SU-DHL-6 (cell line): ENCODE measurements at regions not wholly inside any gene's neighbourhood (a gene's known extent, or its start where the extent isn't known, plus 50 kb on each side); places are given as distances from the start of the nearest gene placed in this dataset.

Experiments
- H2AFZ ChIP-seq: fragments of 200-600 bp; sonication (generic); 2 replicates; pipeline ENCODE4 v1.6.1; 2014; ENCODE audit warnings: low read depth, mild to moderate bottlenecking, moderate library complexity, mixed read lengths, antibody characterized with exemption, low read length; ENCODE audit not compliant: severe bottlenecking
- H3F3A ChIP-seq: fragments of 200-600 bp; shearing (Covaris generic); 2 replicates; pipeline ENCODE4 v1.6.0; 2016; ENCODE audit warnings: antibody characterized with exemption, mild to moderate bottlenecking; ENCODE audit not compliant: insufficient read depth
- H3K27ac ChIP-seq: fragments of 200-600 bp; sonication (generic); 2 replicates; pipeline ENCODE4 v1.5.1; 2016; ENCODE audit warnings: low read depth, mild to moderate bottlenecking, low read length, moderate library complexity, mixed read lengths
- H3K27me3 ChIP-seq: fragments of 200-600 bp; sonication (generic), shearing (Covaris generic); 2 replicates; pipeline ENCODE4 v1.6.0; 2014; ENCODE audit warnings: mild to moderate bottlenecking, low read length
- H3K36me3 ChIP-seq: fragments of 200-600 bp; sonication (generic); 2 replicates; pipeline ENCODE4 v1.6.1; 2014; ENCODE audit warnings: mild to moderate bottlenecking, low read length, mixed read lengths
- H3K4me2 ChIP-seq: fragments of 300-600, 200-600 bp; shearing (Covaris generic), sonication (generic); 2 replicates; pipeline ENCODE4 v1.6.0; 2014; ENCODE audit warnings: low read length, low read depth, mild to moderate bottlenecking; ENCODE audit not compliant: poor library complexity, severe bottlenecking
- H3K4me3 ChIP-seq: fragments of 200-600 bp; sonication (generic); 2 replicates; pipeline ENCODE4 v1.5.1; 2014; ENCODE audit warnings: antibody characterized with exemption, low read length, mild to moderate bottlenecking, mixed read lengths; ENCODE audit not compliant: insufficient read depth, poor library complexity, severe bottlenecking
- H3K79me2 ChIP-seq: fragments of 200-600 bp; sonication (generic); 2 replicates; pipeline ENCODE4 v1.6.1; 2014; ENCODE audit warnings: mild to moderate bottlenecking, low read length, moderate library complexity; ENCODE audit not compliant: insufficient read depth
- H3K9ac ChIP-seq: fragments of 200-600 bp; sonication (generic); 2 replicates; pipeline ENCODE4 v1.7.0; 2014; ENCODE audit warnings: mild to moderate bottlenecking, low read length
- H3K9me2 ChIP-seq: fragments of 200-600 bp; sonication (generic); replicated peaks from 2 replicates; pipeline ENCODE4 v1.6.1; 2014; ENCODE audit warnings: low read length; ENCODE audit not compliant: insufficient read depth
- H3K9me3 ChIP-seq: fragments of 200-600 bp; sonication (generic); 2 replicates; pipeline ENCODE4 v1.6.1; 2014; ENCODE audit warnings: low read length, mixed read lengths; ENCODE audit not compliant: insufficient read depth
- H4K20me1 ChIP-seq: fragments of 200-600 bp; sonication (generic); 2 replicates; pipeline ENCODE4 v1.6.1; 2014; ENCODE audit warnings: low read depth, mild to moderate bottlenecking, antibody characterized with exemption, low read length, moderate library complexity, mixed read lengths
- CTCF ChIP-seq: fragments of 200-600 bp; sonication (generic); IDR thresholded peaks from one replicate; pipeline ENCODE4 v1.5.1; 2017; ENCODE audit warnings: antibody characterized with exemption, mild to moderate bottlenecking, low read length, moderate library complexity; ENCODE audit not compliant: insufficient read depth, poor library complexity, severe bottlenecking
- EZH2phosphoT487 ChIP-seq: fragments of 200-600 bp; sonication (generic), shearing (Covaris generic); conservative IDR thresholded peaks from 2 replicates; pipeline ENCODE4 v1.6.1; 2018; ENCODE audit warnings: mild to moderate bottlenecking, antibody characterized with exemption, low read length, moderate library complexity, mixed read lengths

GRCh38 chr5:40266952-40267351 is 412.8 kb upstream of the PTGER4 start:
- no peaks in the 10 kb centered on the region for H3K9me2 ChIP-seq
- no peak overlapping the region for H3K4me2 ChIP-seq
- TF ChIP-seq CTCF (no peak), EZH2phosphoT487 (no peak)
- no peak overlapping the region for H3K27ac ChIP-seq
- H3K4me3 ChIP-seq = no peak overlapping the region
- no peaks in the 10 kb centered on the region for H3K9me3 ChIP-seq
- H3K36me3 ChIP-seq = no peaks in the 10 kb centered on the region
- H3F3A ChIP-seq = no peaks in the 10 kb centered on the region
- no peak overlapping the region for H2AFZ ChIP-seq
- no peak overlapping the region for H3K9ac ChIP-seq
- H3K27me3 ChIP-seq = no peaks in the 10 kb centered on the region
- no peaks in the 10 kb centered on the region for H3K79me2 ChIP-seq
- no peaks in the 10 kb centered on the region for H4K20me1 ChIP-seq

- TF ChIP-seq CTCF = no peak
- no peak for TF ChIP-seq EZH2phosphoT487
- H3K36me3 ChIP-seq = no peaks in the 10 kb centered on the region
- no peaks in the 10 kb centered on the region for H3K9me3 ChIP-seq
- no peaks in the 10 kb centered on the region for H3K9me2 ChIP-seq
- no peak overlapping the region for H3K4me2 ChIP-seq
- H3K4me3 ChIP-seq = no peak overlapping the region
- H4K20me1 ChIP-seq = no peaks in the 10 kb centered on the region
- no peak overlapping the region for H3K27ac ChIP-seq
- H3K27me3 ChIP-seq = no peaks in the 10 kb centered on the region
- no peak overlapping the region for H3K9ac ChIP-seq
- no peaks in the 10 kb centered on the region for H3K79me2 ChIP-seq
- H2AFZ ChIP-seq = no peak overlapping the region
- H3F3A ChIP-seq = no peaks in the 10 kb centered on the region
Measured at GRCh38 chr5:40261984-40262383, 417.7 kb upstream of the PTGER4 start.

- no peaks in the 10 kb centered on the region for H3F3A ChIP-seq
- TF ChIP-seq CTCF (no peak), EZH2phosphoT487 (no peak)
Measured at GRCh38 chr5:40260361-40260760, 419.4 kb upstream of the PTGER4 start.

DNA sequence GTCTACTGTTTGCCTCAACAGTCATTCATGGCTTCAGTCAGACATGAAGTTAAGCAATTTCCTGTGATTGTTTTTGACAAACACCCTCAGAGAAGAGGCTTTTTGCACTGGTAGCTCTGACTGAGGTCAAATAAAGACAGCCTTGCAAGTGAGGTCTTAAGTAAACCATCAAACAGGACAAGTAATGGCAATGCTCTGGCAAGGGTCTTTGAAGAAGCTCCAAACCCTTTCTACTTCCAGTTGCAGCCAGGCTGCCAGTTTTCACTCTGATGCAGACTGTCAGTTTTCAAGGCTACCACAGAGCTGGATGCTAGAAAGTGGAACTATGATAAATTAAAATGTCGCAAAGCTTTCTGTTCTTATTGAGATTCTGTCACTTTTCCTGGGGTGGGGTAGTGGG is 421.5 kb upstream of the PTGER4 start:
- no peak overlapping the region for H3K9ac ChIP-seq

More at GRCh38 chr5:40260361-40260760, 419.4 kb upstream of the PTGER4 start:
- Histone ChIP-seq H3K4me3 (no peak overlapping the region), H2AFZ (no peak overlapping the region), H3K4me2 (no peak overlapping the region), H4K20me1 (no peaks in the 10 kb centered on the region), H3K36me3 (no peaks in the 10 kb centered on the region), H3K79me2 (no peaks in the 10 kb centered on the region), H3K27me3 (no peaks in the 10 kb centered on the region), H3K27ac (no peak overlapping the region), H3K9ac (no peak overlapping the region), H3K9me3 (no peaks in the 10 kb centered on the region), H3K9me2 (no peaks in the 10 kb centered on the region)

More for the DNA sequence above, 421.5 kb upstream of the PTGER4 start:
- Histone ChIP-seq H3K36me3 (no peaks in the 10 kb centered on the region), H4K20me1 (no peaks in the 10 kb centered on the region), H3K27me3 (no peaks in the 10 kb centered on the region), H3K9me2 (no peaks in the 10 kb centered on the region), H2AFZ (no peak overlapping the region), H3K4me2 (no peak overlapping the region), H3K79me2 (no peaks in the 10 kb centered on the region), H3K27ac (no peak overlapping the region), H3K9me3 (no peaks in the 10 kb centered on the region), H3K4me3 (no peak overlapping the region), H3F3A (no peaks in the 10 kb centered on the region)
- TF ChIP-seq EZH2phosphoT487 (no peak), CTCF (no peak)
